Heart left ventricle (tissue), 13 donors: ENCODE measurements at regions not wholly inside any gene's neighbourhood (a gene's known extent, or its start where the extent isn't known, plus 50 kb on each side); places are given as distances from the start of the nearest gene placed in this dataset.

Source experiments
- POLR2A ChIP-seq, 2 donors: fragments of 450-650 bp; IDR thresholded peaks; one replicate each; pipeline ENCODE4 v1.6.1; 2017; ENCODE audit warnings: antibody characterized with exemption in 2 of 2, mild to moderate bottlenecking in 2 of 2, moderate library complexity in 2 of 2
- TF ChIP-seq, protein P1 (sequence below), 12 donors: fragments of 200-600 bp; sonication (generic) in 4 of 12; IDR thresholded peaks; one replicate each; pipeline versions ENCODE4 v1.5.0 to v1.8.0; 2018 to 2022; ENCODE audit warnings: antibody characterized with exemption in 12 of 12, mild to moderate bottlenecking in 5 of 12
- donor health status: ischemic (EF 13 %, LVEDD 7.1; RV severe dilation, severe dysfunction).
- donor health status: DM: no; HTN: yes; CAD: no.
- donor health status: DM: no; HTN: no; CAD: no.
- donor health status: ischemic (EF 25% LVEDD 6.9; RV normal size, moderate dysfunction).
- donor health status: ischemic (EF 25% LVEDD 5.7; RV mildly dilated, moderate dysfunction).
- donor health status: ischemic (EF 35%, LVEDD 5.7; RV mildly dilated, moderate dysfunction).
- donor health status: nonischemic (EF 11% LVEDD 7.7; RV severe dilation, severe dysfunction).
- donor health status: DM: yes; HTN: yes; CAD: no.
- donor health status: PGD.
- donor health status: ischemic (EF 29% LVEDD 5.4; RV normal size, mild dysfunction).
- donor health status: nonischemic (EF 23%, LVEDD 6.1; RV moderate dilation, normal function).

DNA sequence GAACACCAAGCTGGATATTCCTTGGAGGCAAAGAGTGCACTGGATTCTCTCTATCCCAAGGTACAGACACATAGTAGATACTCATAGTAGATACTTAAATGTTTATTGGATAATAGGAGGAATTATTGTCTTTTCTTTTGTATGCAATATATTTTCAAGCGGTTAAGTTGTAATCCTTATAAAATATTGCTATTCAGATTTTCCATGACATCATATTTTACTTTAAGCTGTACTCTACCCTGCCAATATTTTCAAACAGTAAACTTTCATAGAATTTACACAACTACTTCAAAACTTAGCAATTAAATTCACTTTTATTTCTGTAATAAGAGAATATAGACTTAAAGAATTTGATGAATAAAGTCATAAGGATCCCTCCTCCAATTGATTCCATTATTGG, 546.5 kb upstream of the CAMK1G start:
- TF ChIP-seq, protein P1, sequence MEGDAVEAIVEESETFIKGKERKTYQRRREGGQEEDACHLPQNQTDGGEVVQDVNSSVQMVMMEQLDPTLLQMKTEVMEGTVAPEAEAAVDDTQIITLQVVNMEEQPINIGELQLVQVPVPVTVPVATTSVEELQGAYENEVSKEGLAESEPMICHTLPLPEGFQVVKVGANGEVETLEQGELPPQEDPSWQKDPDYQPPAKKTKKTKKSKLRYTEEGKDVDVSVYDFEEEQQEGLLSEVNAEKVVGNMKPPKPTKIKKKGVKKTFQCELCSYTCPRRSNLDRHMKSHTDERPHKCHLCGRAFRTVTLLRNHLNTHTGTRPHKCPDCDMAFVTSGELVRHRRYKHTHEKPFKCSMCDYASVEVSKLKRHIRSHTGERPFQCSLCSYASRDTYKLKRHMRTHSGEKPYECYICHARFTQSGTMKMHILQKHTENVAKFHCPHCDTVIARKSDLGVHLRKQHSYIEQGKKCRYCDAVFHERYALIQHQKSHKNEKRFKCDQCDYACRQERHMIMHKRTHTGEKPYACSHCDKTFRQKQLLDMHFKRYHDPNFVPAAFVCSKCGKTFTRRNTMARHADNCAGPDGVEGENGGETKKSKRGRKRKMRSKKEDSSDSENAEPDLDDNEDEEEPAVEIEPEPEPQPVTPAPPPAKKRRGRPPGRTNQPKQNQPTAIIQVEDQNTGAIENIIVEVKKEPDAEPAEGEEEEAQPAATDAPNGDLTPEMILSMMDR (IDR thresholded peaks at IDR 0.05): no peak
- no peak for TF ChIP-seq POLR2A (IDR thresholded peaks at IDR 0.05)
